GM19395 (cell line): ENCODE measurements at regions not wholly inside any gene's neighbourhood (a gene's known extent, or its start where the extent isn't known, plus 50 kb on each side); places are given as distances from the start of the nearest gene placed in this dataset.
"Not testable (repeated sequence)": the region's sequence is repeated elsewhere in the genome, so short reads cannot be mapped to it uniquely, and the experiment has no call there.

Experiments used
- ATAC-seq: cut with Tn5 transposase; IDR thresholded peaks from one replicate; pipeline ENCODE4 v1.9.1; 2021; ENCODE audit warnings: mild to moderate bottlenecking, moderate library complexity; ENCODE audit not compliant: unreplicated experiment

DNA sequence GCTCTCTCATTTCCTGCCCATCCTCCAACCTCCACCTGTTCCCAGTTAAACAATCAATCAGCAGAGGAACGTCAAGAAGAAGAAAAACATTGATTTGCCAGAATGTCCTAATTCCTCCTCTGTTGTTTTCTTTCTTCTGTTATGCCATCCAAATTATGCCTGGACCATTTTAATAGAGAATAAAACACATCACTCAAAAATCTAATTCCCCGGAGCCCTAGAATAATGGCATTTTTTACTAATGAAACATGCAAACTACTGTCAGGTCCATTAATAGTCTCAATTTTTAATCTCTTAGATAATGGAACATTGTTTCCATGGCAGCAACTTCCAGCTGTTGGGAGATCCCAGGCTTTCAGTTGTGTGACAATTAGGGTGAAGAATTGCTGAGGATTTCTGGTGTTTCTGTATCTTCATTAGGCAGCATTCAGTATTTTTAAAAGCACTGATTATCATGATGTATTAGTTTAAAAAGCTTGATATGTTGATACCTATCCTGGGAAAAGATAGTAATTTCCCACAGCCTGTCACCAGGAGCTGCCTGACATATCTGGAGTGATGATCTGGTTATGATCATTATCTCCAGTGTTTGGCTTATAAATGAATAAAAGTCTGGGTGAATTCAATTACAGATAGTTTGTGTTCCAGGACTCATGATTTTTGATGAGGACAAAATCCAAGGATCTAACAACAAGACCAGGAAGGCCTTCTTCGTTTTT lies 209.8 kb downstream of the TPBG start:
- ATAC-seq: no peak

DNA sequence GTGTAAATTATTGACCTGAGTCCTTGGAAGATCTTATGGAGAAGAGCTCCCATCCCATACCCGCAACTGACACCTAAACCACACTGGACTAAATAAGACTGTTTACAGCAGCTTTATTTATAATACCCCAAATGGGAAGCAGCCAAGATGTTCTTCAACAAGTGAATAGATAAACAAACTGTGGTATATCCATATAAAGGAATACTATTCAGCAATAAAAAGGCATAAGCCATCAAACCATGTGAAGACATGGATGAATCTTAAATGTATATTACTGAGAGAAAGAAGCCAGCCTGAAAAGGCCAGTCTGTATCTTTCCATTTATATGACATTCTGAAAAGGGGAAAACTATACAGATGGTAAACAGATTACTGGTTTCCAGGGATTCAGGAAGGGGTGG lies 212.7 kb downstream of the TPBG start:
- ATAC-seq: no peak

DNA sequence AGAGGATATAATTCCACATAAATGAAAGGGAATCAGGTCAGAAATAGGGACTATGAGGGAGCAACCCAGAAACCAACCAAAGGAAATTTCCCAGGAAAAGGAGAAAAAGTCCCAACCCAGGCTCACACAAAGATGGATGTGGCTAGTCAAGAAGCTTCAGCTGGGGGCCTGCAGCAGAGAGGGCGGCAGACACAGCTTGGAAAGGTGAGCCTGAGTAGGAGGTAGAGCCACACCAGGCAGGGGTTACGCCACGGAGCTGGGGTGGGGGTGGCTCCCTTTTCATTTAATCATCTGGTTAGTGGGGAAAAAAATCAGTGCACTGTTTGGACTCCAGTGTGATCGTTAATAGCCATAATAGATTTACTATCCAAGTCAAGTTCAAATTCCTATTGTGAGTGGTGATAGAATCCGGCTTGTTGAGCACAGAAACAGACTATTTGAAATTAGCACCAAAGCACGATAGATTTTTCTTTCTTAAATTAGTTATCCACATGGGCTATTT lies 220.6 kb downstream of the TPBG start:
- no peak for ATAC-seq

DNA sequence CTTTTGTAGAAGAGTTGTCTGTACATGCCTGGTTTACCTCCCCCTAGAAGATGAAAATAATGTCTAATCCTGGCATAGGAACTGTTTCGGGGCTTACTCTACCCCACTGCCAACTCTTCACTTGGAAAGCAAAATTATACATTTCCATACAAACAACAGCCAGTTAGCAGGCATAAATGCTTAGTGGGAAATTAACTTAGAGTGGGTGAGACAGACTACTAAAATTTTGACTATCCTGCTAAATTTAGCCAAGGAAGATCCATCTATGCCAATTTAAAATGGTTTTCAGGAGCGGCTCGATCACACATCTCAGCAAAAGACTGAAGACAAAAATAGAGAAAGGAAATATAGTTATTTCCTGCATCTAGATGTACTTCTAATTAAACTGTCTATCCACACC lies 221.2 kb downstream of the TPBG start:
- ATAC-seq: no peak

DNA sequence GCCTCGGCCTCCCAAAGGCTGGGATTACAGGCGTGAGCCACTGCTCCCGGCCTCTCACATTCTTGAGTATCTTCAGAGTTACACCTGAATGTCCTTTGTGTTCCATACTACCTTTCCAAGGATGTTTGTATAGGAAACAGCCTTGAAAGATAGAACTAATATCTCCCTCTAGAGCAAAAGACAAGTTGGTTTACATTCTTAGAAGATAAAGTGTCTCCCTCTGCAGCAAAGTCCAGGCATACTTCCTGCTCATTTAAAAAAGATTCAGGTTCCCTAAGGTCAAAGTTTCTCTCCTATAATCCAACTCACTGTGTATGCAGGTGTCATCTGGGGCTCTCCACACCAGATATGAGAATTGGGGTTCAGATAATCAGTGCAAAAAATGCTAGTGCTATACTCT lies 224.4 kb downstream of the TPBG start:
- ATAC-seq: no peak

DNA sequence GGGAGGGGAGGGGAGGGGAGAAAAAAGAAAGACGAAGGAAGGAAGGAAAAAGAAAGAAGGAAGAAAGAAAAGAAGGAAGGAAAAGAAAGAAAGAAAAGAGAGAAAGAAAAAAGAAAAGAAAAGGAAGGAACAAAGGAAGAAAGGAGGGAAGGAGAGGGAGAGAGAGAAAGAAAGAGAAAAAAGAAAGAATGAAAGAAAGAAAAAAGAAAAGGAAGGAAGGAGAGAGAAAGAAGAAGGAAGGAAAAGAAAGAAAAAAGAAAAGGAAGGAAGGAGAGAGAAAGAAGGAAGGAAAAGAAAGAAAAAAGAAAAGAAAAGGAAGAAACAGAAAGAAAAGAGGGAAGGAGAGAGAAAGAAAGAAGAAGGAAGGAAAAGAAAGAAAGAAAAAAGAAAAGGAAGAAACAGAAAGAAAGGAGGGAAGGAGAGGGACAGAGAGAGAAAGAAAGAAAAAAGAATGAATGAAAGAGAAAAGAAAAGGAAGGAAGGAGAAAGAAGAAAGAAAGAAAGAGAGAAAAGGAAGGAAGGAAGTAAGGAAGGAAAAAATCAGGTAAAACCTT lies 225.3 kb downstream of the TPBG start:
- ATAC-seq: no peak

DNA sequence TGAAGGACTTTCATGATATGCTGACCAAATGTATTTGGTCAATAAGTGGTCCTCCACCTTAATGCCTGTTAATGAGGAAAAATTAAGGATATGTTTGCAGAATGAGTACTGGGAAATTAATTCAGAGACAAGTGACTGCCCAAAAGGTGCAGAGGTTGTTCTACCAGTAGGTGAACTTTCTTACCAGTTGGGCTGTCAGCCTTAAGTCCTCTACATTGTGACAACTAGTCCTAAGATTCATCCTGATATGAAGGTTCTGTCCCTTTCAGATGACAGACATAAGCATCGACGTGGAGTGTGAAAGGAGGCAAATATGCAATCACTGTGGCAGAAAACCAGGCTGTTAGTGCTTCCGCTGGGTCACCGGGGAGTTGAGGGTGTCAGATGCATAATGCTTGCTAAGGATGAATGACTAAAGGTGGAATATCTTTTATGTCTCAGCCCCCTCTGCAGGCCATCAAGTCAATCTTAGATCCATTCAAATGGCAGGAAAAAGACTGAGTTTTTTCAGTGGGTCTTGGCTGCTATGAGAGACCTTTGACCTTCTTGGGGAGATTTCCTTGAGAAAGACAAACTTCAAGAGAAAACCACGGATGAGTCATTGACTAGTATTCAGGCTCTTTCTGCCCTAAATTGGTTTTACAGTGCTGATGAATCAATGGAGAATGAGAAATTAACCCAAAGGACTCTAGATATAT lies 226.0 kb downstream of the TPBG start:
- no peak for ATAC-seq

DNA sequence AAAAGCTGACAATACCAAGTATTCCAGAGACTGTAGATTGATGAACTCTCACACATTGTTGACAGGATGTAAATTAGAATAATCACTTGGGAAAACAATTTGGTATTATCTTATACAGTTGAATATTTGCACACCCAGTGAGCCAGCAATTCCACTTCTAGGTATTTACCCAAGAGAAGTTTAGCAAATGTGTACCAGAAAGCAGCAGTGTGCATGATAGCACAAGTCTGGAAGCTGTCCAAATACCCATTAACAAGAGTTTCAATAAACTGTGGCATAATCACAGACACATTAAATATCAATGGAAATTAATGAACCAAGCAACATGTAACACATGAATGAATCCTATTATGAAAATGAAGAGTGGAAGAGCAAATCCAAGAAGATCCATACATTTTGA lies 233.6 kb downstream of the TPBG start:
- no peak for ATAC-seq

DNA sequence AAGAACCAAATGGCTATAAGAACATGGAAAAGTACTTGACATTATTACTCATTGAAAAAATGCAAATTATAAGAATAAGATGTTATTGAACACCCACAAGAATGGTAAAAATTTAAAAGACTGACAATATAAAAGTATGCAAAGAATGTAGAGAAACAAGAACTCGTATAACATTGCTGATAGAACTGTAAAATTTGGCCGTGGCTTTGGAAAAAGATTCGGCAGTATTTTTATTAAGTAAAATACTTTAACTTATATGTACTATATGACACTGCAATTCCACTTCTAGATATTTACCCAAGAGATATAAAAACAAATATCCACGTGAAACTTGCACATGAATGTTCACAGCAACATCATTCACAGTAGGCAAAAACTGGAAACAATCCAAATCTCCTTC lies 239.2 kb downstream of the TPBG start:
- no peak for ATAC-seq

DNA sequence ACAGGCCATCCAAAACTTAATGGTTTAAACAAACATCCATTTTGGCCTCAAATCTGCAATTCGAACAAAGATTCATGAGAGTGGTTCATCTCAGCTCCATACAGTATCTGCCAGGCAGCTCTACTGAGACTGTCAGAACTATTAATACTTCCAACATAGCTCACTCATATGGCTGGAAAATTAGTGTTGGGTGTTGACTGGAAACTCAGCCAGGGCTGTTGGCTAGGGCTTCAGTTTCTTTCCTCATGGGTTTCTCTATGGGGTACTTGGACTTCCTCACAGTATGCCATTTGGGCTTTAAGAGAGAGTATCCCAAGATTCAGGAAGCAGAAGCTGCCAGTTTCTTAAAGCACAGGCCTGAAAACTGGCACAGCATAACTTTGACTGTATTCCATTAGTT lies 240.3 kb downstream of the TPBG start:
- no peak for ATAC-seq

DNA sequence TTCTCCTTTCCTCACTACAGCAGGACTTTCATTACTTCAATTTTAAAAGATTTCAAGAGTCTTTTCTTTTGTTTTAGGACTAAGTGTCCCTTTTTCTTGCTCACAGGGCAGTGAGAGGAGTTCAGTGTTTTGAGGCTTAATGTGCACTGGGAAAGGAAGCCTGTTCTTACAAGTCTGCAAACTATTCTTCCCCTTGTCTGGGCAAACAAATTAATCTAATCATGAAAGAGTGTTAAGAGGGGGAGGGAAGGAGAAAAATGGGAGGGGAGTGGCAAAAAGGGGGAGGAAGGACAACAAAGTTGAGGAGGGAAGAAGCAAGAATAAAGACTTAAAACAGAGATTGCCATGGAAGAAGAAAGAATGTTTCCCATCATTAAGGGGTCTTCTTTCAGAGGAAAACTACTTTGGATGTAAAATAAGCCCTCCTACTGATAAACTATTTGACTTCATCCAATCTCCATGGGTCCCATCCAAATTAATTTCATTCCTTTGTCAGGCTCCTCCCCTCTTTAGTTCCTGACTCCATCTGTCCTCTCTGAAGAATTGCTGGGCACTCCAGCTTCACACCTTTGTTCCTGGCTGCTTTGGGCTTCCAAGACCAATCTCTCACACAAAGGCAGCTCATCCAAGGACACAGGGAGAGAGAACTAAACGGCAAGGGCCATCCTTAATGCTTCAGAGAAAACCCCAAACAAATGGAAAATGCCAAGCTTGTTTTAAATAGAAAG lies 244.5 kb downstream of the TPBG start:
- no peak for ATAC-seq

DNA sequence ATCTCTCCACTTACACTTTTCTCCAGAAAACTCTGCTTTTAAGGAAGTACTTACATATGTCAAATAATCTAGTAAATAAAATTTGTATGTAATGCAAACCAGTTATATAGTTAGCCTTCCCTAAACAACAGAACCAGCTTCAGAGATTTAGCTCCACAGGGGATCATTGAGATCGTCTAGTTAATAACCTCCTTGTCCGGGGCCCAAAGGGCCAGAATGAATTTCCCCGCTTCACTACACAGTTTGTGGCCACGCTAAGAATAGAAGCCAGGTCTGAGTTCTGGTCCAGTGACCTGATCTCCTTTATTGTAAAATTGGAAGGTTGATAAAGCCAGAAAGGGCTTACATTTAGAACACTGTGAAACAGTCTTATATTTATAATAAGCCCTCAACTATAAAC lies 245.2 kb downstream of the TPBG start:
- no peak for ATAC-seq

DNA sequence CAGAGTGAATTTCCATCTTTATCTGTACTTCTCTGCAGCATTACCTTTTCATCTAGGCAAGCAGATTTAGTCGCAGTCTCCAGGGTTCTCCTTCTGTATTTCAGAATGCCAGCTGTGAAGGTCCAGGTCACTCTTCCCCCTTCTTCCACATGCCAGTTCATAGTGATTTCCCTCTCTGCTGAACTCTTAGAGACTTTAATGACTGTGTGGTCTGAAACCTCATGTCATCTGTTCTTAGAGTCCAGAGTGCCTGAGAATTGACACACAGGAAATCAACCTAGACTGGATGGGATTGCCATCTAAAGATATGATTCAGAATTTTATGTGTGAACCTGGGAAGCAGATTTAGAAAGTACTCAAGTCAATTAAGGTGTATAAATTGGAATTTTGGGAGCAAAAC lies 248.1 kb downstream of the TPBG start:
- no peak for ATAC-seq

DNA sequence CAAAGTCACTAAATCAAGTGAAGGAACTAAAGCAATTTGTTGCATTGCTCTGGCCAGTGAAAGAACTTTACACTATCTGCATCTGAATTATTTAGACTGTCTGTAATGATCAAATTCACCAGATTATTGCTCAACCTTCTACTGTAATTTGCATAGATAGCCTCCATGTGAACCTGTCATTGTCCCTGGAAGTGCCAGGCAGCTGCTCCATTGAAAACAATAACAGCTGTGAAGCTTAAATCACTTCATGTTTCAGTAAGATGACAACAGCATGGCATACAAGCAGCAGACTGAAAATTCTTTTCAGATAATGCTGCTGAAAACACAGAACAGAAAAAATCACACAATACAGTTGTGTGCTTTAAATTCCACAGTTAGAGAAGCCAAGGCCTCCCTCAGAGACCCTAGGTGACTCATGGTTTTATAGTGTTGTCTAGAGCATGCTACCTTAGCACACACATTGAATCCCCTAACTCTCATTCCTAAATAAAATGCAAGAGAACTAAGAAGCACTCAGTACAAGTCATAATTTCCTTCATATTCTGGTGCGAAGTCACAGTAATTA lies 248.9 kb downstream of the TPBG start:
- ATAC-seq: no peak

DNA sequence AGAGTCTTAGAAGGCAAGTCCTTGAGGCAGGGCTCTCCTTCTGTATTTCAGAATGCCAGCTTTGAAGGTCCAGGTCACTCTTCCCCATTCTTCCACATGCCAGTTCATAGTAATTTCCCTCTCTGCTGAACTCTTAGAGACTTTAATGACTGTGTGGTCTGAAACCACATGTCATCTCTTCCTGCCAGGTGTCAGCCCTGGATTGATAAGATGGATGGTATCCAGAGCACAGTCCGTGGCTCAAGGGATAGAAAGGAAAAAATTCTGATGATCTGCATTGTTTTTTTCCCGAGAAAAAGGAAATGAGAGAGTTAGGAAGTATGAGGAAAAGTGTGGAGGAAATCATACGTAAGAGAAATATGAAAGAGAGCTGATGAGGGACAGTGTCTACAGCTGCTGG lies 250.9 kb downstream of the TPBG start:
- ATAC-seq: no peak

DNA sequence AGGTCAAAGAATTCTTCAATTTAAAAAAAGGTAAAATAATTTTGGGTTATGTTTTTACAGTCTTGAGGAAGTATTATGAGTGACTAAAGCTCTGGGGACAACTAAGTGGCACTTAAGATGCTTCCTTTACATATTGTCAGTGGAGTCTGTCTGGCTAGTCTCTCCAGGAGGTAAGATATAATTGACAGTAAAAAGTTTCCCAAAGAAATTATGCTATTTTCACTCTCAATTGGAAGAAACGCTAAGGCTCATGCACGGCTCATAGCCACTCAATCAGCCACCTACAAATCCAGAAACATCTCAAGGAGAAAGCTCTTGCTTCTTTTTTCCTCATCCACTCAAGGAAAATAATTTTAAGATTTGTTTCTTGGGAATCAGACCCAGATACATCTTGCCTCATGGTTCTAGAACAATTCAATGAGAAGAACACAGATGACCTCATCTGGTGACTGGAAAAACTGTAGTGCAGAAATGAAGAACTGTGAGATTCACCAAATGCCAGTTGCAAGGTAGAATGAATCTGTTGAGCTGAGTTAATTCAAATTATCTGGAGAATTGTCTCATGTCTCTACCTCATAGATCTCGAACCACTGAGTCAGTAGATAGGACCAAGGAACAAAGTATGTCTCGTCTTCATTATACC lies 252.9 kb downstream of the TPBG start:
- ATAC-seq: no peak

DNA sequence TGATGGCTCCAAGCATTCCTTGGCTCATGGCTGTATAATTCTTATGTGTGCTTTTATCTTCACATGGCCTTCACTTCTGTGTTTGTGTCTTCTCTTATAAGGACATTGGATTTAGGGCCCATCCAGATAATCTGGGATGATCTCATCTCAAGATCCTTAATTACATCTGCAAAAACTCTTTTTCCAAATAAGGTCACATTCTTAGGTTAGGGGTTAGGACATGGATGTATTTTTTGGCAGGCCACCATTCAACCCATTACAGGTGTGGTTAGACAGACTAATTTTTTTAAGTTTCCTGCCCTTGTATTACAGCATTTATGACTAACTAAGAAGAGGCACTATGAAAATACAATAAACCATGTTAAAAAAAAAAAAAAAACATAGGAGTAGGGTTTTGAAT lies 254.0 kb downstream of the TPBG start:
- ATAC-seq: no peak

DNA sequence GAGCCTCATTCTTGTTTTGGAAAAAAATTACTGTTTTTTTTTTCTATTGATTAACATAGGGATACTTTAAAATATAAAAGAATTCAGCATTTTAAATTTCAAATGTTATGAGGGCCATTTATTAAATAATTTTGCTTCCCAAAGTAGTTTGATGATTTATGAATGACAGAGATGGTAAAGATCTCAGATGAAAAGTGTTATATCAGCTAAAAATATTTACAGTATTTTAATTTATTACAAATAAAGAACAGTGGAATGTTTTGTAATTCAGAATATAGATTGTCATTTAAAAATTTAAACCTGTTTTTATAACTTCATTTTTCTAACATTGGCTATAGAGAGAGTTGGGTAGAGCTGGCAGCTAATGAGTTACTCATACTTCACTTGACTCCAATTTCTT lies 256.0 kb downstream of the TPBG start:
- no peak for ATAC-seq

DNA sequence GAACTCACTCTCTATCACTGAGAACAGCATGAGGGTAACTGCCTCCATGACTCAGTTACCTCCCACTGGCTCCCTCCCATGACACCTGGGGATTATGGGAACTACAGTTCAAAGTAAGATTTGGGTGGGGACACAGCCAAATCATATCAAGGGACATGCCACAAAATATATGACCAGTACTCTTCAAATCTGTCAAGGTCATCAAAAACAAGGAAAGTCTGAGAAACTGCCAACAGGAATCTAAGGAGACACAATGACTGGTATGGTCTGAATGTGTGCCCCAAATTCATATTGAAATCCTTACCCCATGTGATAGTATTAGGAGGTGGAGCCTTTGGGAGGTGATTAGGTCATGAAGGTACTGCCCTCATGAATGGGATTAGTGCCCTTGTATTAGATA lies 258.8 kb downstream of the TPBG start:
- no peak for ATAC-seq

DNA sequence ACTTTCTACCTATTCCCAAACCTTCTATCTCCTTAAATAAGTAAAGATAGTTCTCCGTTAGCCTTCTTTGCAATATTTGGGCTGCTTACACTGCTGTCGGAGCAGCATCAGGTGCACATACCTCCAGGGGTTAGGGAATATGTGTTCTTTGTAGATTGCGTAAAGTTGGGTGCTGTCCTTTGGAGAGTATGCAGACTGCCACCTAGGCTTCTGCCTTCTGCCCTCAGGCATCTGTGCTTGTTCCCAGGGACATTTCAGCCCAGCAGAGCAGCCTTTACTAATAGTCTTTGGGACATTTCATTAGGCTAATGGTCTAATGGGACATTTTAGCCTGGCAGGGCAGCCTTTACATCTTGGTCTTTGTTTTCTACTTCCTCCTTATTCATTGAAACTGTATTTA lies 260.6 kb downstream of the TPBG start:
- ATAC-seq: no peak

DNA sequence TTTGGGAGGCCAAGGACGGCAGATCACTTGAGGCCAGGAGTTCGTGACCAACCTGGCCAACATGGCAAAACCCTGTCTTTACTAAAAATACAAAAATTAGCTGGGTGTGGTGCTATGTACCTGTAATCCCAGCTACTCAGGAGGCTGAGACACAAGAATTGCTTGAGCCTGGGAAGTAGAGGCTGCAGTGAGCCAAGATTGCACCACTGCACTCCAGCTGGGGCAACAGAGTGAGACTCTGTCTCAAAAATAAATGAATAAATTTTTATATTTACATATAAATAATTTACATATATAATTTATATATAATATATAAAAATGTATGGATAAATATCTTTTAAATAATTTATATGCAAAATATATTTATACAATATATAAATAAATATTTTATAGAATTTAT lies 263.3 kb downstream of the TPBG start:
- ATAC-seq: not testable (repeated sequence)
